CD4-positive, CD25-positive, alpha-beta regulatory T cell (primary cell): ENCODE measurements at regions not wholly inside any gene's neighbourhood (a gene's known extent, or its start where the extent isn't known, plus 50 kb on each side); places are given as distances from the start of the nearest gene placed in this dataset.

Experiments
- ATAC-seq, 2 donors: fragments of 150-1000 bp; cut with Tn5 transposase; one replicate each; pipeline ENCODE4 v1.10.0; 2021; ENCODE audit warnings: low read depth in 2 of 2, moderate number of reproducible peaks in 2 of 2, moderate library complexity in 1 of 2
- DNase-seq, 3 donors: peaks; one replicate each; pipeline versions ENCODE4 v3.0.0 to v3.0.0-alpha.2; 2012 to 2022; ENCODE audit warnings: mixed read lengths in 1 of 3
- H3K27ac ChIP-seq: one replicate; pipeline ENCODE4 v1.7.0; 2013; ENCODE audit warnings: mild to moderate bottlenecking, low read length; ENCODE audit not compliant: insufficient read depth, poor library complexity, severe bottlenecking
- H3K27me3 ChIP-seq: one replicate; pipeline ENCODE4 v1.7.0; 2013; ENCODE audit warnings: low read length; ENCODE audit not compliant: control insufficient read depth, insufficient read depth
- H3K36me3 ChIP-seq: one replicate; pipeline ENCODE4 v1.7.0; 2013; ENCODE audit warnings: mild to moderate bottlenecking, low read length, moderate library complexity; ENCODE audit not compliant: control insufficient read depth, insufficient read depth
- H3K4me1 ChIP-seq: 2 replicates; pipeline ENCODE4 v1.7.0; 2013; ENCODE audit warnings: mild to moderate bottlenecking, low read length; ENCODE audit not compliant: insufficient read depth, control insufficient read depth, poor library complexity, severe bottlenecking
- H3K4me3 ChIP-seq: one replicate; pipeline ENCODE4 v1.7.0; 2013; ENCODE audit warnings: low read depth, mild to moderate bottlenecking, low read length, moderate library complexity
- H3K9me3 ChIP-seq, 2 experiments: 1 replicate in 1 of 2; 2 replicates in 1 of 2; pipeline ENCODE4 v1.7.0; 2013; ENCODE audit warnings: low read length in 2 of 2, mild to moderate bottlenecking in 1 of 2, moderate library complexity in 1 of 2; ENCODE audit not compliant: control insufficient read depth in 2 of 2
- H3K27ac Mint-ChIP-seq, 3 donors: one replicate each; pipeline ENCODE4 v1.8.0; 2020 to 2022; ENCODE audit warnings: mild to moderate bottlenecking in 3 of 3, mixed read lengths in 3 of 3, moderate library complexity in 2 of 3
- H3K27me3 Mint-ChIP-seq: one replicate; pipeline ENCODE4 v1.8.0; 2022; ENCODE audit warnings: mild to moderate bottlenecking, mixed read lengths
- H3K36me3 Mint-ChIP-seq: one replicate; pipeline ENCODE4 v1.8.0; 2020; ENCODE audit warnings: mixed read lengths
- H3K4me1 Mint-ChIP-seq, 4 donors: one replicate each; pipeline ENCODE4 v1.8.0; 2020 to 2022; ENCODE audit warnings: mixed read lengths in 4 of 4, mild to moderate bottlenecking in 1 of 4
- H3K4me3 Mint-ChIP-seq, 4 donors: one replicate each; pipeline ENCODE4 v1.8.0; 2020 to 2022; ENCODE audit warnings: mild to moderate bottlenecking in 4 of 4, mixed read lengths in 4 of 4, moderate library complexity in 3 of 4
- H3K9me3 Mint-ChIP-seq, 7 donors: one replicate each; pipeline ENCODE4 v1.8.0; 2020 to 2022; ENCODE audit warnings: mixed read lengths in 7 of 7, mild to moderate bottlenecking in 3 of 7, moderate library complexity in 2 of 7

GRCh38 chr18:68574311-68574710 is 140.6 kb downstream of the TMX3 start:
- no peaks in the 10 kb centered on the region for H3K4me1 Mint-ChIP-seq
- no peaks in the 10 kb centered on the region for H3K36me3 ChIP-seq
- no peak overlapping the region for H3K27ac Mint-ChIP-seq
- no peaks in the 10 kb centered on the region for H3K9me3 ChIP-seq
- H3K4me1 ChIP-seq, result no peaks in the 10 kb centered on the region
- no peak for ATAC-seq
- H3K27ac ChIP-seq, result no peak overlapping the region
- H3K27me3 Mint-ChIP-seq, result no peaks in the 10 kb centered on the region
- H3K36me3 Mint-ChIP-seq, result no peaks in the 10 kb centered on the region
- H3K27me3 ChIP-seq, result no peaks in the 10 kb centered on the region
- no peak for DNase-seq
- H3K9me3 Mint-ChIP-seq, result peaks cover 0 to 10% (median 6%) of the 10 kb centered on the region in 7 donors
- H3K4me3 Mint-ChIP-seq, result no peak overlapping the region
- H3K4me3 ChIP-seq, result no peak overlapping the region

- H3K27ac Mint-ChIP-seq, result no peak overlapping the region
- no peaks in the 10 kb centered on the region for H3K4me1 ChIP-seq
- ATAC-seq, result no peak
Observed at GRCh38 chr18:68569936-68570335, 145.0 kb downstream of the TMX3 start.

GRCh38 chr18:68568364-68569155 is 146.3 kb downstream of the TMX3 start:
- Histone ChIP-seq H3K4me3 (no peak overlapping the region), H3K9me3 (no peaks in the 10 kb centered on the region), H3K36me3 (no peaks in the 10 kb centered on the region), H3K27ac (no peak overlapping the region), H3K4me1 (no peaks in the 10 kb centered on the region), H3K27me3 (no peaks in the 10 kb centered on the region)
- Mint-ChIP-seq H3K4me3 (no peak overlapping the region), H3K4me1 (no peaks in the 10 kb centered on the region), H3K9me3 (peaks cover 0 to 13% (median 2%) of the 10 kb centered on the region in 7 donors), H3K27me3 (no peaks in the 10 kb centered on the region), H3K36me3 (no peaks in the 10 kb centered on the region), H3K27ac (no peak overlapping the region)
- ATAC-seq (no peak), DNase-seq (no peak)

More at GRCh38 chr18:68569936-68570335, 145.0 kb downstream of the TMX3 start:
- Histone ChIP-seq H3K27me3 (no peaks in the 10 kb centered on the region), H3K27ac (no peak overlapping the region), H3K4me3 (no peak overlapping the region), H3K9me3 (no peaks in the 10 kb centered on the region), H3K36me3 (no peaks in the 10 kb centered on the region)
- H3K9me3 Mint-ChIP-seq, result peaks cover 0 to 13% (median 2%) of the 10 kb centered on the region in 7 donors
- H3K36me3 Mint-ChIP-seq, result no peaks in the 10 kb centered on the region
- no peaks in the 10 kb centered on the region for H3K27me3 Mint-ChIP-seq
- H3K4me1 Mint-ChIP-seq, result no peaks in the 10 kb centered on the region
- DNase-seq, result no peak
- H3K4me3 Mint-ChIP-seq, result no peak overlapping the region

- H3K27me3 Mint-ChIP-seq, result no peaks in the 10 kb centered on the region
- no peak overlapping the region for H3K27ac Mint-ChIP-seq
- H3K36me3 Mint-ChIP-seq, result no peaks in the 10 kb centered on the region
- H3K4me3 Mint-ChIP-seq, result no peak overlapping the region
- H3K9me3 Mint-ChIP-seq, result peaks cover 0 to 13% (median 2%) of the 10 kb centered on the region in 7 donors
- Histone ChIP-seq H3K9me3 (no peaks in the 10 kb centered on the region), H3K27ac (no peak overlapping the region), H3K4me1 (no peaks in the 10 kb centered on the region), H3K4me3 (no peak overlapping the region), H3K36me3 (no peaks in the 10 kb centered on the region), H3K27me3 (no peaks in the 10 kb centered on the region)
- no peak for DNase-seq
- no peak for ATAC-seq
- no peaks in the 10 kb centered on the region for H3K4me1 Mint-ChIP-seq
Observed at GRCh38 chr18:68566991-68567390, 147.9 kb downstream of the TMX3 start.

GRCh38 chr18:68564961-68565360 is 149.9 kb downstream of the TMX3 start:
- no peak overlapping the region for H3K4me3 Mint-ChIP-seq
- no peak for ATAC-seq
- H3K4me1 Mint-ChIP-seq, result no peaks in the 10 kb centered on the region

GRCh38 chr18:68564351-68564750 is 150.6 kb downstream of the TMX3 start:
- H3K4me1 Mint-ChIP-seq, result no peaks in the 10 kb centered on the region
- ATAC-seq, result no peak
- H3K27ac Mint-ChIP-seq, result no peak overlapping the region
- no peak overlapping the region for H3K4me3 Mint-ChIP-seq
- no peaks in the 10 kb centered on the region for H3K4me1 ChIP-seq
- no peak overlapping the region for H3K27ac ChIP-seq
- H3K36me3 ChIP-seq, result no peaks in the 10 kb centered on the region
- H3K9me3 ChIP-seq, result no peaks in the 10 kb centered on the region
- no peak overlapping the region for H3K4me3 ChIP-seq
- H3K27me3 ChIP-seq, result no peaks in the 10 kb centered on the region
- no peaks in the 10 kb centered on the region for H3K36me3 Mint-ChIP-seq
- no peak for DNase-seq
- H3K9me3 Mint-ChIP-seq, result peaks cover 0 to 4% (median 0%) of the 10 kb centered on the region in 7 donors
- no peaks in the 10 kb centered on the region for H3K27me3 Mint-ChIP-seq

More at GRCh38 chr18:68564961-68565360, 149.9 kb downstream of the TMX3 start:
- Histone ChIP-seq H3K4me3 (no peak overlapping the region), H3K36me3 (no peaks in the 10 kb centered on the region), H3K4me1 (no peaks in the 10 kb centered on the region), H3K27ac (no peak overlapping the region), H3K9me3 (no peaks in the 10 kb centered on the region), H3K27me3 (no peaks in the 10 kb centered on the region)
- Mint-ChIP-seq H3K9me3 (peaks cover 0 to 4% (median 0%) of the 10 kb centered on the region in 7 donors), H3K36me3 (no peaks in the 10 kb centered on the region), H3K27me3 (no peaks in the 10 kb centered on the region), H3K27ac (no peak overlapping the region)
- no peak for DNase-seq

GRCh38 chr18:68560128-68560527 is 154.8 kb downstream of the TMX3 start:
- Mint-ChIP-seq H3K27ac (no peak overlapping the region), H3K4me3 (no peak overlapping the region), H3K36me3 (no peaks in the 10 kb centered on the region), H3K4me1 (no peaks in the 10 kb centered on the region), H3K27me3 (no peaks in the 10 kb centered on the region), H3K9me3 (peaks cover 0 to 4% (median 0%) of the 10 kb centered on the region in 7 donors)
- Histone ChIP-seq H3K27me3 (no peaks in the 10 kb centered on the region), H3K27ac (no peak overlapping the region), H3K9me3 (no peaks in the 10 kb centered on the region), H3K4me1 (no peaks in the 10 kb centered on the region), H3K36me3 (no peaks in the 10 kb centered on the region), H3K4me3 (no peak overlapping the region)
- ATAC-seq (no peak), DNase-seq (no peak)

- Mint-ChIP-seq H3K4me1 (no peaks in the 10 kb centered on the region), H3K27ac (no peak overlapping the region), H3K9me3 (peaks cover 0 to 6% (median 2%) of the 10 kb centered on the region in 7 donors), H3K4me3 (no peak overlapping the region), H3K36me3 (no peaks in the 10 kb centered on the region), H3K27me3 (no peaks in the 10 kb centered on the region)
- Histone ChIP-seq H3K27me3 (no peaks in the 10 kb centered on the region), H3K27ac (no peak overlapping the region), H3K9me3 (no peaks in the 10 kb centered on the region), H3K4me1 (no peaks in the 10 kb centered on the region), H3K4me3 (no peak overlapping the region), H3K36me3 (no peaks in the 10 kb centered on the region)
- no peak for ATAC-seq
- no peak for DNase-seq
Observed at GRCh38 chr18:68557183-68557582, 157.7 kb downstream of the TMX3 start.
